ENCODE measurements at regions not wholly inside any gene's neighbourhood (a gene's known extent, or its start where the extent isn't known, plus 50 kb on each side); places are given as distances from the start of the nearest gene placed in this dataset.

DNA sequence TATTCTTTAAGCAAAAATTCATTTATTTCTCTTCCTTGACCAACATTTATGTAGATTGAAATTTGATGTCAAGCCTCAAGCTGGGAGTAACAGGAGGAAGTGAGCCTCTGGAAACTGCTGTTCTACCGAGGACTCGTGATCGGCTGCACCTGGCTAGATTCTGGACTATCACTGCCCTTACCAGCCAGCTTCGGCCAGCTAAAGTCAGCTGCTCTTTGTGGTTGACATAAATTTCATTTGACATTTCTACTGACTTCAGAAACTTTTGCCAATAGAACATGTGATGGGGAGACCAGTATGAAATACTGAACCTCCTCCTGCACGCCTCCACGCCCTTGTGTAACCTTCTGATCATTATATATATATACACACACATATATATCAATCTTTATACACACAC, 74.2 kb upstream of the RGPD5 start:
- Histone ChIP-seq H3K9me3 (no peaks in the 10 kb centered on the region), H3K36me3 (no peaks in the 10 kb centered on the region), H3K4me3 (no peak overlapping the region), H3K27me3 (no peaks in the 10 kb centered on the region), H3K27ac (no peak overlapping the region), H3K4me1 (peaks cover 0 to 20% (median 2%) of the 10 kb centered on the region in 4 donors)
- TF ChIP-seq EP300 (IDR thresholded peaks at IDR 0.05; ENCODE audit: low read depth) (no peak), POLR2A (IDR thresholded peaks at IDR 0.05) (no peak), POLR2AphosphoS5 (IDR thresholded peaks at IDR 0.05) (no peak)
- TF ChIP-seq, protein P1, sequence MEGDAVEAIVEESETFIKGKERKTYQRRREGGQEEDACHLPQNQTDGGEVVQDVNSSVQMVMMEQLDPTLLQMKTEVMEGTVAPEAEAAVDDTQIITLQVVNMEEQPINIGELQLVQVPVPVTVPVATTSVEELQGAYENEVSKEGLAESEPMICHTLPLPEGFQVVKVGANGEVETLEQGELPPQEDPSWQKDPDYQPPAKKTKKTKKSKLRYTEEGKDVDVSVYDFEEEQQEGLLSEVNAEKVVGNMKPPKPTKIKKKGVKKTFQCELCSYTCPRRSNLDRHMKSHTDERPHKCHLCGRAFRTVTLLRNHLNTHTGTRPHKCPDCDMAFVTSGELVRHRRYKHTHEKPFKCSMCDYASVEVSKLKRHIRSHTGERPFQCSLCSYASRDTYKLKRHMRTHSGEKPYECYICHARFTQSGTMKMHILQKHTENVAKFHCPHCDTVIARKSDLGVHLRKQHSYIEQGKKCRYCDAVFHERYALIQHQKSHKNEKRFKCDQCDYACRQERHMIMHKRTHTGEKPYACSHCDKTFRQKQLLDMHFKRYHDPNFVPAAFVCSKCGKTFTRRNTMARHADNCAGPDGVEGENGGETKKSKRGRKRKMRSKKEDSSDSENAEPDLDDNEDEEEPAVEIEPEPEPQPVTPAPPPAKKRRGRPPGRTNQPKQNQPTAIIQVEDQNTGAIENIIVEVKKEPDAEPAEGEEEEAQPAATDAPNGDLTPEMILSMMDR (IDR thresholded peaks at IDR 0.05): no peak
- no peak for DNase-seq
- intact Hi-C loops (cut with DNase I; ENCODE audit: low total_unique reads) (no loop called here), in situ Hi-C loops (cut with MboI; ENCODE audit: low pct_ligation_motif_present in 1 of 4, low pct_unique_long_range_greater_than_20kb in 1 of 4, low sequenced_read_pairs in 3 of 4) (loop anchor here in 1 of 4 donors (10.0 kb wide), 1 partner anchor 175 kb away; no protein-coding TSS in a partner anchor)
- 47 to 65% methylated on average over 3 to 6 of the region's 6 CpGs for WGBS, 2 donors (ENCODE audit: low coverage in 1 of 2)

DNA sequence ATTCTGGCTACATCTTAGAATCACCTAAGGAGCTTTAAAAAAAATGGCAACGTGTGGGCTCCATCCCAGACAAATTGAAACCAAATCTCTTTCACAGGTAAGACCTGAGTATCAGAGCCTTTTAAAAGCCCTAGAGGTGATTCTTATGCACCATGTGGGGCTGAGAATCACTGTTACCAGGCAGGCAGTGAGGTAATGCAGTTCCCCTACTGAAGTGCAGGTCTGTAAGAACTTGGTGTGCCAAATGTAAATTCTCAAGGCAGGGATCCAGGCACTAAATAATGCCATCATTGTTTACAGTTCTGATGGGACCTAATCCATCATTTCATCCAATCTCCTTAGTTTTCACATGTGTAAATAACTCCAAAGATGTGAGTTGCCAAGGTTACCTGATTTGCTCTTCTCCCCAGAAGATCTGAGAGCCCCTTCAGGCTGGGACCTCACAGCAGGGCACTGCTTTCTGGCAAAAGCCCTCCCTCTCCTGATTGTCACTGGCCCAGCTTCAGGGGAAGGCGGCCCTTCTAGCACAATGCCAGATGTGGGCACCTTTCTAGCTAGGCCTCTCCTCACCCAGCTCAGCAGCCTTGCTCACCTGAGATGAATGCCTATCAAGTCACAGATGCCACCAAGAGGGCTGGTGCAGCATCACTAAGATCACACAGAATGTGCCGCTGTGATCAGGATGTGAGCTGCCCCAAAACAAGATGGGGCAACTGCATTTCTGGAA, 73.6 kb upstream of the RGPD5 start:
- intact Hi-C loops (cut with DNase I; ENCODE audit: low total_unique reads): no loop called here
- H3K27ac ChIP-seq: peak overlapping the region in 2 of 4 donors; percentile 34 to 48
- H3K9me3 ChIP-seq: no peaks in the 10 kb centered on the region
- 20 to 74% methylated on average over 1 to 3 of the region's 3 CpGs for WGBS, 2 donors (ENCODE audit: low coverage in 1 of 2)
- no peak for TF ChIP-seq POLR2A (IDR thresholded peaks at IDR 0.05)
- TF ChIP-seq EP300 (IDR thresholded peaks at IDR 0.05; ENCODE audit: low read depth): no peak
- no peak for TF ChIP-seq POLR2AphosphoS5 (IDR thresholded peaks at IDR 0.05)
- TF ChIP-seq, protein P1 (IDR thresholded peaks at IDR 0.05): no peak
- no peaks in the 10 kb centered on the region for H3K36me3 ChIP-seq
- H3K4me3 ChIP-seq: no peak overlapping the region
- H3K27me3 ChIP-seq: no peaks in the 10 kb centered on the region
- peaks cover 0 to 13% (median 0%) of the 10 kb centered on the region in 4 donors for H3K4me1 ChIP-seq
- in situ Hi-C loops (cut with MboI; ENCODE audit: low pct_ligation_motif_present in 1 of 4, low pct_unique_long_range_greater_than_20kb in 1 of 4, low sequenced_read_pairs in 3 of 4): no loop called here
- DNase-seq: no peak

DNA sequence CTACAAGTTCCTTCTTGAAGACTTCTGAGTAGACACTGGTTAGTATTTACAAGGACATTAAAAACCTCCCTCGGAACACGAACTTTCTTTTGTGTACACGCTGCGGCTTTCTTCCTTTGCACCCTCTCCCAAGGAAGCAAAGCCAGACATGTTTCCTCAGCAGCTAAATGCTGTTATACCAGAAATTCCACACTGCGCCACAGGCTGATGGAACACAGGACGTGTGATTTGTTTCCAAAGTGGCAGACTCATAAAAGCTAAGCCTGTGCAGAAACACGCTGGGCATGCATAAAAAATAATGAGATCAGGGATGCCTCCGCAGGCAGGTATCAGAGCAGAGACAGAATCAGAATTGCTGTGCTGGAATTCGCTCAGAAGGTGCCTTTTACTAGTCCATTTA, 73.0 kb upstream of the RGPD5 start:
- H3K36me3 ChIP-seq: no peaks in the 10 kb centered on the region
- in situ Hi-C loops (cut with MboI; ENCODE audit: low pct_ligation_motif_present in 1 of 4, low pct_unique_long_range_greater_than_20kb in 1 of 4, low sequenced_read_pairs in 3 of 4) (no loop called here), intact Hi-C loops (cut with DNase I; ENCODE audit: low total_unique reads) (no loop called here)
- WGBS, 2 donors (ENCODE audit: low coverage in 1 of 2): 74 to 83% methylated on average over 9 of the region's 9 CpGs
- no peak for TF ChIP-seq POLR2AphosphoS5 (IDR thresholded peaks at IDR 0.05)
- no peak for TF ChIP-seq EP300 (IDR thresholded peaks at IDR 0.05; ENCODE audit: low read depth)
- TF ChIP-seq, protein P1 (IDR thresholded peaks at IDR 0.05): no peak
- TF ChIP-seq POLR2A (IDR thresholded peaks at IDR 0.05): no peak
- no peak overlapping the region for H3K4me3 ChIP-seq
- H3K27me3 ChIP-seq: no peaks in the 10 kb centered on the region
- peaks cover 0 to 9% (median under 1%) of the 10 kb centered on the region in 4 donors for H3K4me1 ChIP-seq
- no peaks in the 10 kb centered on the region for H3K9me3 ChIP-seq
- no peak for DNase-seq
- peak overlapping the region in 2 of 4 donors; percentile 34 to 48 for H3K27ac ChIP-seq

GRCh38 chr2:109721626-109722025, 72.5 kb upstream of the RGPD5 start:
- in situ Hi-C loops (cut with MboI; ENCODE audit: low pct_ligation_motif_present in 1 of 4, low pct_unique_long_range_greater_than_20kb in 1 of 4, low sequenced_read_pairs in 3 of 4): no loop called here
- WGBS, 2 donors (ENCODE audit: low coverage in 1 of 2): 81% methylated on average over 8 of the region's 8 CpGs; no CpG with 5 or more reads in 1 of the 2 donors
- no peaks in the 10 kb centered on the region for H3K9me3 ChIP-seq
- DNase-seq: no peak
- TF ChIP-seq POLR2AphosphoS5 (IDR thresholded peaks at IDR 0.05) (no peak), POLR2A (IDR thresholded peaks at IDR 0.05) (no peak), EP300 (IDR thresholded peaks at IDR 0.05; ENCODE audit: low read depth) (no peak)
- TF ChIP-seq, protein P1 (IDR thresholded peaks at IDR 0.05): no peak
- intact Hi-C loops (cut with DNase I; ENCODE audit: low total_unique reads): no loop called here
- peaks cover 0 to 9% (median 3%) of the 10 kb centered on the region in 4 donors for H3K4me1 ChIP-seq
- H3K27ac ChIP-seq: peak overlapping the region in 2 of 4 donors; percentile 34 to 48
- H3K4me3 ChIP-seq: no peak overlapping the region
- no peaks in the 10 kb centered on the region for H3K36me3 ChIP-seq
- H3K27me3 ChIP-seq: no peaks in the 10 kb centered on the region

All from transverse colon (tissue), 4 donors.